Endothelial cell of umbilical vein (primary cell): ENCODE measurements at regions not wholly inside any gene's neighbourhood (a gene's known extent, or its start where the extent isn't known, plus 50 kb on each side); places are given as distances from the start of the nearest gene placed in this dataset.

Source experiments
- BruUV-seq: library from RNA; stranded (reverse); fragments of 400-500 nt; replicated peaks from 2 replicates; lab custom pipeline; 2021; lab: Mats Ljungman, UMichigan
- CTCF ChIA-PET: fragments of 300-600, 350-600 bp; sonication (Branson Sonifier 250); formaldehyde crosslinking; loops from one replicate; lab custom pipeline; 2021; ENCODE audit warnings: antibody characterized with exemption, inconsistent platforms; lab: Charles Lee
- POLR2A ChIA-PET: fragments of 300-600, 350-600 bp; sonication (Branson Sonifier 250); formaldehyde crosslinking; loops from one replicate; lab custom pipeline; 2021; ENCODE audit warnings: antibody characterized with exemption, inconsistent platforms; lab: Charles Lee
- DNase-seq: peaks from one replicate; pipeline ENCODE4 v3.0.0-alpha.2; 2011; ENCODE audit warnings: low read depth, low spot score
- FAIRE-seq: peaks from 2 replicates; lab custom pipeline; 2011; peaks lifted over from hg19 to GRCh38; lab: Jason Lieb, UNC
- H2AFZ ChIP-seq: 2 replicates; pipeline ENCODE4 v1.6.0; 2012; ENCODE audit warnings: low read depth, low read length, control low read depth, inconsistent platforms
- H3K27ac ChIP-seq: 2 replicates; pipeline ENCODE4 v1.5.1; 2011; ENCODE audit warnings: low read depth, mild to moderate bottlenecking, control low read depth, low read length, moderate library complexity; ENCODE audit not compliant: insufficient read depth
- H3K27me3 ChIP-seq, 2 experiments: 2 replicates each; pipeline versions ENCODE4 v1.6.0 to v1.6.1; 2011; ENCODE audit warnings: low read length in 2 of 2, mixed read lengths in 1 of 2; ENCODE audit not compliant: control insufficient read depth in 2 of 2, insufficient read depth in 2 of 2
- H3K36me3 ChIP-seq, 2 experiments: 2 replicates in 1 of 2; 3 replicates in 1 of 2; pipeline ENCODE4 v1.5.1; 2011; ENCODE audit warnings: low read length in 2 of 2, mild to moderate bottlenecking in 1 of 2, moderate library complexity in 1 of 2; ENCODE audit not compliant: control insufficient read depth in 2 of 2, insufficient read depth in 2 of 2; ENCODE audit errors: extremely low read depth in 1 of 2
- H3K4me1 ChIP-seq: 3 replicates; pipeline ENCODE4 v1.5.1; 2011; ENCODE audit warnings: mild to moderate bottlenecking, low read length; ENCODE audit not compliant: control insufficient read depth, insufficient read depth; ENCODE audit errors: extremely low read depth
- H3K4me2 ChIP-seq: 2 replicates; pipeline ENCODE4 v1.6.1; 2011; ENCODE audit warnings: low read length, control low read depth, mixed read lengths; ENCODE audit not compliant: insufficient read depth
- H3K4me3 ChIP-seq, 3 experiments: fragments of 200-600 bp in 1 of 3; sonication (generic), shearing (Covaris generic) in 1 of 3; replicated peaks in 1 of 3; 2 replicates each; pipeline ENCODE4 v1.5.1; 2011 to 2016; ENCODE audit warnings: control low read depth in 3 of 3, low read length in 3 of 3, mild to moderate bottlenecking in 2 of 3, inconsistent platforms in 1 of 3, low read depth in 1 of 3, moderate library complexity in 1 of 3; ENCODE audit not compliant: insufficient read depth in 1 of 3
- H3K79me2 ChIP-seq: 2 replicates; pipeline ENCODE4 v1.6.0; 2012; ENCODE audit warnings: low read length, inconsistent platforms; ENCODE audit not compliant: control insufficient read depth, insufficient read depth
- H3K9ac ChIP-seq: replicated peaks from 2 replicates; pipeline ENCODE3; 2011; ENCODE audit warnings: low read length, control low read depth; ENCODE audit not compliant: insufficient read depth; ENCODE audit errors: extremely low read depth
- H3K9me1 ChIP-seq: replicated peaks from 3 replicates; pipeline ENCODE4 v1.6.0; 2011; ENCODE audit warnings: mild to moderate bottlenecking, low read length; ENCODE audit not compliant: control insufficient read depth, insufficient read depth; ENCODE audit errors: extremely low read depth
- H3K9me3 ChIP-seq: replicated peaks from 2 replicates; pipeline ENCODE4 v1.5.1; 2012; ENCODE audit warnings: low read length, inconsistent platforms; ENCODE audit not compliant: control insufficient read depth, insufficient read depth
- H4K20me1 ChIP-seq: replicated peaks from 2 replicates; pipeline ENCODE3; 2011; ENCODE audit warnings: mild to moderate bottlenecking, low read length; ENCODE audit not compliant: control insufficient read depth, insufficient read depth; ENCODE audit errors: extremely low read depth
- CTCF ChIP-seq, 2 donors: IDR thresholded peaks; 1 replicate in 1 of 2; 2 replicates in 1 of 2; pipeline ENCODE4 v1.5.1; 2011; ENCODE audit warnings: low read length in 2 of 2, mild to moderate bottlenecking in 2 of 2, moderate library complexity in 2 of 2, control low read depth in 1 of 2, inconsistent platforms in 1 of 2, low read depth in 1 of 2; ENCODE audit not compliant: insufficient read depth in 1 of 2; ENCODE audit errors: extremely low read depth in 1 of 2
- EZH2 ChIP-seq: IDR thresholded peaks from 2 replicates; pipeline ENCODE4 v1.6.1; 2012; ENCODE audit warnings: borderline replicate concordance, low read depth, mild to moderate bottlenecking, moderate library complexity, low read length, inconsistent platforms; ENCODE audit not compliant: severe bottlenecking
- FOS ChIP-seq: IDR thresholded peaks from 2 replicates; pipeline ENCODE4 v1.6.1; 2011; ENCODE audit warnings: mild to moderate bottlenecking, low read length, moderate library complexity, borderline replicate concordance; ENCODE audit not compliant: insufficient read depth
- GATA2 ChIP-seq: IDR thresholded peaks from 2 replicates; pipeline ENCODE4 v1.7.0; 2011; ENCODE audit warnings: low read depth, mild to moderate bottlenecking, moderate library complexity, mixed read lengths, low read length; ENCODE audit not compliant: insufficient read length, insufficient read depth
- JUN ChIP-seq: IDR thresholded peaks from 2 replicates; pipeline ENCODE4 v1.6.1; 2011; ENCODE audit warnings: borderline replicate concordance, low read depth; ENCODE audit not compliant: insufficient read length, insufficient read depth
- MAX ChIP-seq: IDR thresholded peaks from 2 replicates; pipeline ENCODE4 v1.6.1; 2011; ENCODE audit not compliant: insufficient read depth, insufficient read length
- MYC ChIP-seq: IDR thresholded peaks from one replicate; pipeline ENCODE4 v1.6.1; 2011; ENCODE audit warnings: mild to moderate bottlenecking, low read depth, low read length
- POLR2A ChIP-seq: IDR thresholded peaks from 2 replicates; pipeline ENCODE4 v1.6.1; 2012; ENCODE audit warnings: low read depth, mild to moderate bottlenecking, control low read depth, low read length
- POLR2AphosphoS5 ChIP-seq: IDR thresholded peaks from 2 replicates; pipeline ENCODE4 v1.6.1; 2012; ENCODE audit warnings: low read depth, mild to moderate bottlenecking, control low read depth, low read length, moderate library complexity; ENCODE audit not compliant: insufficient read depth
- dilution Hi-C: fragments of 300-500 bp; cut with MboI; formaldehyde crosslinking; loops from one replicate; pipeline ENCODE4 v1.15.0; 2019; ENCODE audit warnings: low sequenced_read_pairs; ENCODE audit not compliant: extremely low pct_ligation_motif_present
- intact Hi-C: fragments of 100-400 bp; cut with micrococcal nuclease; formaldehyde crosslinking; loops from one replicate; pipeline ENCODE4 v1.10.0; 2022

GRCh38 chrX:150225756-150226155 lies 137.4 kb upstream of the MAMLD1 start:
- Histone ChIP-seq H2AFZ (no peak overlapping the region), H3K79me2 (no peaks in the 10 kb centered on the region), H3K9me3 (no peaks in the 10 kb centered on the region), H3K4me1 (no peaks in the 10 kb centered on the region), H3K27ac (no peak overlapping the region), H3K9me1 (no peaks in the 10 kb centered on the region), H3K27me3 (no peaks in the 10 kb centered on the region), H3K4me2 (no peak overlapping the region), H3K36me3 (no peaks in the 10 kb centered on the region), H3K9ac (no peak overlapping the region), H3K4me3 (no peak overlapping the region), H4K20me1 (no peaks in the 10 kb centered on the region)
- intact Hi-C loops = no loop called here
- POLR2A ChIA-PET = no interaction called here
- BruUV-seq = no TSS peak
- no peak for FAIRE-seq
- dilution Hi-C loops = no loop called here
- TF ChIP-seq GATA2 (no peak), POLR2A (no peak), CTCF (IDR thresholded peaks at IDR 0.05; ENCODE audit: extremely low read depth in 1 of 2, insufficient read depth in 1 of 2, low read depth in 1 of 2, low read length in 2 of 2) (no peak), JUN (no peak), FOS (no peak), MYC (no peak), EZH2 (no peak), POLR2AphosphoS5 (no peak), MAX (no peak)
- CTCF ChIA-PET = no interaction called here
- no peak for DNase-seq
